ENCODE measurements at regions not wholly inside any gene's neighbourhood (a gene's known extent, or its start where the extent isn't known, plus 50 kb on each side); places are given as distances from the start of the nearest gene placed in this dataset.

GRCh38 chr20:58099291-58099935 lies 129.0 kb downstream of the ANKRD60 start:
- in situ Hi-C loops (cut with HindIII; ENCODE audit: low pct_unique_long_range_greater_than_20kb, low sequenced_read_pairs), result no loop called here
- DNase-seq (ENCODE audit: low read depth, low spot score), result no peak

GRCh38 chr20:58098571-58098970 lies 129.9 kb downstream of the ANKRD60 start:
- in situ Hi-C loops (cut with HindIII; ENCODE audit: low pct_unique_long_range_greater_than_20kb, low sequenced_read_pairs), result no loop called here

GRCh38 chr20:58097943-58098342 lies 130.5 kb downstream of the ANKRD60 start:
- DNase-seq (ENCODE audit: low read depth, low spot score), result no peak
- in situ Hi-C loops (cut with HindIII; ENCODE audit: low pct_unique_long_range_greater_than_20kb, low sequenced_read_pairs), result no loop called here

More at GRCh38 chr20:58098571-58098970, 129.9 kb downstream of the ANKRD60 start:
- no peak for DNase-seq (ENCODE audit: low read depth, low spot score)

- in situ Hi-C loops (cut with HindIII; ENCODE audit: low pct_unique_long_range_greater_than_20kb, low sequenced_read_pairs), result no loop called here
Observed at GRCh38 chr20:58097429-58097828, 131.0 kb downstream of the ANKRD60 start.

GRCh38 chr20:58096880-58097423 lies 131.5 kb downstream of the ANKRD60 start:
- in situ Hi-C loops (cut with HindIII; ENCODE audit: low pct_unique_long_range_greater_than_20kb, low sequenced_read_pairs), result no loop called here
- DNase-seq (ENCODE audit: low read depth, low spot score), result no peak

More at GRCh38 chr20:58097429-58097828, 131.0 kb downstream of the ANKRD60 start:
- no peak for DNase-seq (ENCODE audit: low read depth, low spot score)

GRCh38 chr20:58094698-58095097 lies 133.8 kb downstream of the ANKRD60 start:
- in situ Hi-C loops (cut with HindIII; ENCODE audit: low pct_unique_long_range_greater_than_20kb, low sequenced_read_pairs), result no loop called here

GRCh38 chr20:58094160-58094559 lies 134.3 kb downstream of the ANKRD60 start:
- no peak for DNase-seq (ENCODE audit: low read depth, low spot score)
- in situ Hi-C loops (cut with HindIII; ENCODE audit: low pct_unique_long_range_greater_than_20kb, low sequenced_read_pairs), result no loop called here

More at GRCh38 chr20:58094698-58095097, 133.8 kb downstream of the ANKRD60 start:
- no peak for DNase-seq (ENCODE audit: low read depth, low spot score)

GRCh38 chr20:58092871-58093270 lies 135.6 kb downstream of the ANKRD60 start:
- no peak for DNase-seq (ENCODE audit: low read depth, low spot score)
- in situ Hi-C loops (cut with HindIII; ENCODE audit: low pct_unique_long_range_greater_than_20kb, low sequenced_read_pairs), result no loop called here

GRCh38 chr20:58092353-58092752 lies 136.1 kb downstream of the ANKRD60 start:
- no peak for DNase-seq (ENCODE audit: low read depth, low spot score)
- in situ Hi-C loops (cut with HindIII; ENCODE audit: low pct_unique_long_range_greater_than_20kb, low sequenced_read_pairs), result no loop called here

- no peak for DNase-seq (ENCODE audit: low read depth, low spot score)
- in situ Hi-C loops (cut with HindIII; ENCODE audit: low pct_unique_long_range_greater_than_20kb, low sequenced_read_pairs), result no loop called here
Observed at GRCh38 chr20:58091810-58092209, 136.6 kb downstream of the ANKRD60 start.

GRCh38 chr20:58090161-58090560 lies 138.3 kb downstream of the ANKRD60 start:
- in situ Hi-C loops (cut with HindIII; ENCODE audit: low pct_unique_long_range_greater_than_20kb, low sequenced_read_pairs), result no loop called here
- no peak for DNase-seq (ENCODE audit: low read depth, low spot score)

- in situ Hi-C loops (cut with HindIII; ENCODE audit: low pct_unique_long_range_greater_than_20kb, low sequenced_read_pairs), result no loop called here
- DNase-seq (ENCODE audit: low read depth, low spot score), result no peak
Observed at GRCh38 chr20:58088625-58089024, 139.8 kb downstream of the ANKRD60 start.

- no peak for DNase-seq (ENCODE audit: low read depth, low spot score)
- in situ Hi-C loops (cut with HindIII; ENCODE audit: low pct_unique_long_range_greater_than_20kb, low sequenced_read_pairs), result no loop called here
Observed at GRCh38 chr20:58088105-58088504, 140.3 kb downstream of the ANKRD60 start.

GRCh38 chr20:58087562-58087858 lies 140.9 kb downstream of the ANKRD60 start:
- in situ Hi-C loops (cut with HindIII; ENCODE audit: low pct_unique_long_range_greater_than_20kb, low sequenced_read_pairs), result no loop called here
- DNase-seq (ENCODE audit: low read depth, low spot score), result no peak

- peak; percentile 80 for DNase-seq (ENCODE audit: low read depth, low spot score)
- in situ Hi-C loops (cut with HindIII; ENCODE audit: low pct_unique_long_range_greater_than_20kb, low sequenced_read_pairs), result no loop called here
Observed at GRCh38 chr20:58086763-58087561, 141.5 kb downstream of the ANKRD60 start.

- in situ Hi-C loops (cut with HindIII; ENCODE audit: low pct_unique_long_range_greater_than_20kb, low sequenced_read_pairs), result no loop called here
- peak; percentile 79 for DNase-seq (ENCODE audit: low read depth, low spot score)
Observed at GRCh38 chr20:58084966-58085365, 143.5 kb downstream of the ANKRD60 start.

GRCh38 chr20:58084566-58084965 lies 143.9 kb downstream of the ANKRD60 start:
- in situ Hi-C loops (cut with HindIII; ENCODE audit: low pct_unique_long_range_greater_than_20kb, low sequenced_read_pairs), result no loop called here
- no peak for DNase-seq (ENCODE audit: low read depth, low spot score)

- in situ Hi-C loops (cut with HindIII; ENCODE audit: low pct_unique_long_range_greater_than_20kb, low sequenced_read_pairs), result no loop called here
- no peak for DNase-seq (ENCODE audit: low read depth, low spot score)
Observed at GRCh38 chr20:58081846-58082245, 146.6 kb downstream of the ANKRD60 start.
